Lung (tissue), 11 donors: ENCODE measurements at regions not wholly inside any gene's neighbourhood (a gene's known extent, or its start where the extent isn't known, plus 50 kb on each side); places are given as distances from the start of the nearest gene placed in this dataset.

Experiments
- ATAC-seq: fragments of 200-7000 bp; cut with Tn5 transposase; one replicate; pipeline ENCODE4 v1.9.1; 2020; ENCODE audit warnings: moderate number of reproducible peaks; ENCODE audit not compliant: insufficient read depth, low FRiP score
- DNase-seq, 3 donors: peaks; one replicate each; pipeline ENCODE4 v3.0.0-alpha.2; 2013 to 2017
- H3K27ac ChIP-seq, 2 donors: one replicate each; pipeline ENCODE4 v1.5.1; 2013; ENCODE audit warnings: mild to moderate bottlenecking in 2 of 2, moderate library complexity in 2 of 2, control low read depth in 1 of 2, inconsistent platforms in 1 of 2, low read depth in 1 of 2, low read length in 1 of 2
- H3K27me3 ChIP-seq, 3 donors: one replicate each; pipeline ENCODE4 v1.5.1; 2013; ENCODE audit warnings: low read length in 2 of 3; ENCODE audit not compliant: control insufficient read depth in 3 of 3, insufficient read depth in 3 of 3
- H3K36me3 ChIP-seq, 4 donors: one replicate each; pipeline ENCODE4 v1.5.1; 2013; ENCODE audit warnings: low read length in 4 of 4, mild to moderate bottlenecking in 1 of 4, moderate library complexity in 1 of 4; ENCODE audit not compliant: control insufficient read depth in 4 of 4, insufficient read depth in 4 of 4
- H3K4me1 ChIP-seq, 5 donors: one replicate each; pipeline ENCODE4 v1.5.1; 2013; ENCODE audit warnings: low read length in 5 of 5, mild to moderate bottlenecking in 2 of 5, moderate library complexity in 1 of 5; ENCODE audit not compliant: control insufficient read depth in 5 of 5, insufficient read depth in 5 of 5
- H3K4me3 ChIP-seq: one replicate; pipeline ENCODE4 v1.5.1; 2013; ENCODE audit warnings: mild to moderate bottlenecking, control low read depth, moderate library complexity
- H3K9ac ChIP-seq, 2 donors: one replicate each; pipeline ENCODE4 v1.5.1; 2013; ENCODE audit warnings: low read length in 2 of 2, control low read depth in 1 of 2; ENCODE audit not compliant: insufficient read depth in 1 of 2
- H3K9me3 ChIP-seq, 4 donors: one replicate each; pipeline ENCODE4 v1.5.1; 2013; ENCODE audit warnings: low read length in 3 of 4, mild to moderate bottlenecking in 1 of 4, moderate library complexity in 1 of 4; ENCODE audit not compliant: control insufficient read depth in 4 of 4, insufficient read depth in 3 of 4
- CTCF ChIP-seq: IDR thresholded peaks from 2 replicates; pipeline ENCODE4 v1.5.1; 2012; ENCODE audit warnings: mild to moderate bottlenecking; ENCODE audit errors: control extremely low read depth, extremely low read depth
- WGBS, 2 donors: extraction: QIAGEN DNeasy Blood & Tissue Kit; methylation state at CpG; one replicate each; pipeline ENCODE4 v1.1.7; 2013; 5-methylcytosine and 5-hydroxymethylcytosine counted together
- donor health status: control.
- donor health status: control.
- donor health status: Bipolar disorder and iron deficiency.
- donor health status: healthy.
- donor health status: DM: yes; HTN: yes; CAD: no.

- WGBS, 2 donors, result 79 to 87% methylated on average over 9 of the region's 9 CpGs
- no peak for DNase-seq
- no peaks in the 10 kb centered on the region for H3K9me3 ChIP-seq
Observed at GRCh38 chr5:93894601-93895354, 153.4 kb upstream of the POU5F2 start.

GRCh38 chr5:93893075-93893474, 151.7 kb upstream of the POU5F2 start:
- no peak overlapping the region for H3K4me3 ChIP-seq
- no peak overlapping the region for H3K9ac ChIP-seq
- ATAC-seq, result no peak
- no peaks in the 10 kb centered on the region for H3K9me3 ChIP-seq
- 92 to 94% methylated on average over 5 of the region's 5 CpGs for WGBS, 2 donors
- H3K4me1 ChIP-seq, result peaks cover 0 to 7% (median 4%) of the 10 kb centered on the region in 5 donors
- H3K36me3 ChIP-seq, result no peaks in the 10 kb centered on the region
- H3K27me3 ChIP-seq, result no peaks in the 10 kb centered on the region
- no peak overlapping the region for H3K27ac ChIP-seq
- no peak for TF ChIP-seq CTCF
- no peak for DNase-seq

More at GRCh38 chr5:93894601-93895354, 153.4 kb upstream of the POU5F2 start:
- H3K36me3 ChIP-seq, result no peaks in the 10 kb centered on the region
- no peak overlapping the region for H3K27ac ChIP-seq
- TF ChIP-seq CTCF, result no peak
- no peak overlapping the region for H3K4me3 ChIP-seq
- H3K4me1 ChIP-seq, result peaks cover 0 to 7% (median 4%) of the 10 kb centered on the region in 5 donors
- no peak for ATAC-seq
- no peaks in the 10 kb centered on the region for H3K27me3 ChIP-seq
- H3K9ac ChIP-seq, result no peak overlapping the region

GRCh38 chr5:93892481-93892880, 151.1 kb upstream of the POU5F2 start:
- no peaks in the 10 kb centered on the region for H3K9me3 ChIP-seq
- no peak overlapping the region for H3K4me3 ChIP-seq
- ATAC-seq (no peak), DNase-seq (no peak)
- no peak overlapping the region for H3K27ac ChIP-seq
- H3K9ac ChIP-seq, result no peak overlapping the region
- no peaks in the 10 kb centered on the region for H3K36me3 ChIP-seq
- no peaks in the 10 kb centered on the region for H3K27me3 ChIP-seq
- peaks cover 0 to 7% (median 4%) of the 10 kb centered on the region in 5 donors for H3K4me1 ChIP-seq
- TF ChIP-seq CTCF, result no peak
